Fibroblast of skin of right biceps (primary cell): ENCODE measurements at regions not wholly inside any gene's neighbourhood (a gene's known extent, or its start where the extent isn't known, plus 50 kb on each side); places are given as distances from the start of the nearest gene placed in this dataset.

Experiments used
- DNase-seq: peaks from one replicate; pipeline ENCODE4 v3.0.0-alpha.2; 2013

DNA sequence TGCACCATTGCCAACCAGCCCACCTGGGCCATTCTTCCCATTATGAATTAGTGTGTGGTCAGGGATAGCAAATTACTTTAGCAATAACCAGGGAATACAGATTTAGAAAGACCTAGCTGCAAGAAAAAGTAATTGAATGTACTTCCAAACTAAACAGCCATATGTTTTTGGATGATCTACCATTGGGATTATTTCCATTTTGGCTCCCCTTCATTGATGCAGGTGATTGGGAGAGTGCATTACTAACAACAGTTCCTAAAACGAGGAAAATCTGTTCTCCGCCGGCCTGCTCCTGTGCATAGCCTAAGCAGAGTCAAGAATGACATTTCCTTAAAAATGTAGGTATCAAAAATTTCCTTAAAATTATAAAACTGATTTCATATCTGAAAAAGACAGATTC, 58.5 kb downstream of the MAIP1 start:
- DNase-seq: no peak

DNA sequence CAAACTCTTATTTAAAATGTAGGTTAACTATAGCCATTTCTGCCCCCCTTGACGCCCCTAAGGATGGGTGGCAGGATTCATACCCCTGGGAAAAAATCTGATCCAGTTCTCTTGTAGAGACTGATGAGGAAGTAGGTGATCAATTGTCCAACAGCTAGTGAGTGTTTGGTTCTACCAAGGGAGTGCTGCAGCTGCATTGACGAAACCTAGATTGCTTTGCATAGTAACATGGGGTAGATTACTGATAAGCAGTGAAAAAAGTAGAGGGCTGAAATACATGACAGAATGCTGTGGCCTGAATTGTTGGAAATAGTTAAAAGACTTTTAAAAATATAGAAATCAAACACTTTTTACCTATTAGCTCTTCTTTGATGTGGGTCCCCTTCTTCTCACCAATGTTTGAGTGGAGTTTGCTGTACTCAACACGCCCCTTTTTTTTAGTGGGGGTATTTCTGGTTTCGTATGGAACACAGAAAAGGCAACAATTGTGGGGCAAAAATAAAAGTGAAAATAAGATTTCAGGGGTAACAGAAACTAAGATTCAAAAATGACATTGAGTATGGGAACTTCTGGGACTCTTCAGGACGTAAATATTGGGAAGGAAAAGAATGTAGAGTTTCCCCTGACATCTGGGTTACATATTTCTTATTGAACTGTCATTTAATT, 66.2 kb downstream of the MAIP1 start:
- no peak for DNase-seq

DNA sequence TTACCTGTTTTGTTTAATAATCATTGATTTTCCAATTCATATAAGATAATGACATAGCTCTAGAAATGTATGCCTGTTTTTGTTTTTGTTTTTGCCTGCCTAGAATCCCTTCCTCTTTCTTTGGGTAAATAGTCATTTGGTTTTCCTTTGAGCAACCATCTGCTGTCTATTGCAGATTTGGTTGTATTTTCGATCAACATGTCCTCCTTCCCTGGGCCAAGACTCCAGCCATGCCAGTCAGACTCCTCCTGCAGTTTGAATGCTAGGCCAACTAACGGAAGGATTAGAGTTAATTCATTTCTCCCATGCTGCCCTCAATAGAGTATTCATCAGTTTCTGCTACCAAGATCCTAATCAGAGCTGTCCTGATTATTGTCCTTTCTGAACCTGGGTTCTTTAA, 67.1 kb downstream of the MAIP1 start:
- no peak for DNase-seq

DNA sequence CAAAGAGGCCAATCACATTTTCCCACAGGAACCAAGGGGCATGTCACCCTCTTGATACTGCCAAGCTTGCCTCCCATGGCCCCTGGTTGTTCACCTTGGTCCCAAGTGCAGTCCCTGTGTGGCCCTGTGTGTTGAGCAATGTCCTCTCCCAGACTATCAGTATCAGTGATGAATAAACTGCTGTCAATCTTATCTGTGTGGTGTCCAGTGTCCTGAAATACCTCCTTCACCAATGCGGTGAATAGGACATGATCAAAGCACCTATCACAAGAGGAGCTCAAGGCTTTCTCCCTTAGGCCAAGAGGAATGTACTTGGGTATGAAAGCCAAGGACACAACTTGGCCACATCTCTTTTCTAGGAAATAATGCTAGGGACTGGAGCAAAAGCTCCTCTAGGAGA, 68.2 kb downstream of the MAIP1 start:
- no peak for DNase-seq

DNA sequence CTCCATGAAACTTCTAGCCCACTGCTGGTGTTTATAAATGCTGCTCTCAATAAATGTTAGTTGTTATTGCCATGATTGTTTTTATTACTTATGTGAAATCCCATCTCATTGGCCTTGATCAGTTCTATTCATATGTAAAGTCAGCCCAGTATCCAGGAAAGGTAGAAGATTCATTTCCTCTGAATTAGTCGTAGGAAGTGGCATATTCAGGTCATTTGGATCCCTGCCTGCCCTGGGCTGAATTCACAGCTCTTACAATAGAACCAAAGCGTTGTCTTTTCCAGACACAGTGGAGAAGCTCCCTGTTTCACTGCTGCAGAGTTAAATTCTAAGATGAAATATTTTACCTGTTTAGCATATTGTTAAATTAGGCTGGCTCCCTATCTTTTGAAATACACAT, 70.3 kb downstream of the MAIP1 start:
- peak; percentile 38 for DNase-seq

DNA sequence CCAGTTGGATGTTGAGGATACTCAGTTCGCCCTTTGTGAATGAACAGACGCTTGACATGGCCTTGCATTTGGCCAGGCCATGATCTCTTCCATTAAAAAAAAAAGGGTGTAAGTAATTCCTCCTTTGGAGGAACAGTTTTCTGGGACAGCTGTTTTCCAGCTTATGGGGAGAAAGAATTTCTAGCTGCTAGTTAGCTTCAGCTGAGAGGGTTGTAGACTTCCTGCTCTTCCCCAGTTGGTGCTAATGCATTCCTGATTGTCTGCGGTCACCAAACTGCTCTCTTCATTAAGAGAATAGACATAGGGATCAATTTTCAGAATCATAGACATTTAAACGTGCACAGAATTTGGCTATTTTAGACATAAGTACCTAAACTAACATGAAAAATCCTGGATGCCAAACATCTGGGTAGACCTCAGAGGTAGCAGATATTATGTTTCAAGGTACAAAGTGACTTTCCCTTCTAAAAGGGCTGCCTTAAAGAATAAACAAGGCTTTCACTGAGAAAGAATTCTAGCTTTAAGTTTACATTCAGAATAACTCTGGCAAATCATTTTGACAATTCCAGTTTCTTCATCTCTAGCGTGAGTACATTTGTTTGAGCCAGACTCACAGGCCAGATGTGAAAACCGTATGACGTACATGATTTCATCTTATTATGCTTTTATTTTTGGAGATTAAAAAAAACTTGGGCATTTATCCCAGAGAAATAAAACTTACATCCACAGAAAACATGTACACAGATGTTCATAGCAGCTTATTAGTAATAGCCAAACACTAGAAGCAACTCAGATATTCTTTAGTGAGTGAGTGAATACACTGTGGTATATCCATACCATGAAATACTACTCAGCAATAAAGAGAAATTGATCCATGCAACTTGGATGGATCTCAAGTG, 71.2 kb downstream of the MAIP1 start:
- DNase-seq: peak; percentile 57

DNA sequence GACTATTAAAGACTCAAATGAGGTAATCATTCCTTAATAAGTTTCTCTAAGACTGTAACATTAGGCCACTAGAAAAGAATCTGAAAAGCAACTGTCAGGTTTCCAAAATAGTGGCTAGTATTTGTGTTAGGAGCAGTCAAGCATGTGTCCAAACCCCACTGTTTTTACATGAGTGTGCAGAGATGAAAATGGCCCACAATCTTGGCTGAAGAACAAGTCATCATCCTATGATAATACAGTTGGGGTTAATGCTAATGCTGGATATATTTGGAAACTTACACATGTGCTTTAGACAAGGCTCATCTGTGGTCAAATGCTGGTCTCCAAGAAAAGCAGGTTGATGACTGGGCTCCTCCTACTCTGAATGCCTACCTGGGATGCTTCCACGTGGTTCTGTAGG, 73.6 kb downstream of the MAIP1 start:
- DNase-seq: no peak

DNA sequence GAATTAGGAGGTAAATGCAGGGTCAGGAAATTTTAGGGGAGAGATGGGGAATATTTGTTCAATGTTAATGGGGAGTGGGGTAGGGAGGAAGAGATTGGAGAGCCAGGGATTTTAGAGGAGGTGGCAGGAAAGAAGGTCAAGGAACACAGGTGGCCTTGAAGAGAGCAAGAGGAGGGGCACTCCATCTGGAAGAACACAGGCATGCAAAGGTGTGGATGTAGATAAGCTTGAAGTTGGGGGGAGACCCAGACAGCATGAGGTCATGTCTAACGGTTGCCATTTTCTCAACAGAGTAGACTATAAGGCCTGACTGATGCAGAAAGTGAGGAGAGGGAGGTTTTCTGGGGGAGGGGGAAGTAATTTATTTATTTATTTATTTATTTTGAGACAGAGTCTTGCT, 77.5 kb downstream of the MAIP1 start:
- no peak for DNase-seq

DNA sequence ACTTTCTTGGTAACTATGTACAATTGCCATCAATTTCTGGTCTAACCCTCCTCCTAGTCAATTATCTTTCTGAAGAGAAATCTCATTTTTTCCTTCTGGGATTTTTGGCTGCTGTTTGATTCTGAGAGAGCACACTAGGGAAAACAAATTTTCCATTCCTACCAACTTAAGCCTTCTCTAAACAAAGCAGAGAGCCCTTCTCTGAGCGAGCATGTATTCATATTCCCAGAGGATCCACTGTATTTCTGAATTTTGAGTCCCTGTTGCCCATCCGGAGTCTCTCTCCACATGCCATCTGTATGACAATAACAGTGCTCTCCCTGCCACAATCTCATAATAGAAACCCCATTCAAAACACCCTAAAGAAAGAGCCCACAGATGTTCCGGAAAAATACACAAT, 78.5 kb downstream of the MAIP1 start:
- DNase-seq: no peak

DNA sequence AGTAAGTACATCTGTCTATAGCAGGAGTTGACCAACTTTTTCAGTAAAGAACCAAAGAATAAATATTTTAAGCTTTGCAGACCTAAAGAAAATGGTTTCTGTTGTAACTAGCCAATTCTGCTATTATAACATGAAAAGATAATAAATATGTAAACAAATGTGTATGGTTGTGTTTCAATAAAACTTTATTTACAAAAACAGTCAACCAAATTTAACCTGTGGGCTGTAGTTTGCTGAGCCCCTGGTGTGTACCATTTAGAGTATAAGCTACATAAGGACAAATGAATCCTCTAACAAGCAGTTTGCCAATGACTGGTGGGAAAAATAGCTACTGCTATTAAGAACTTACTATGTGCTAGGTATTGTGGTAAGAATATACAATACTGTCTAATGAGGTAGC, 79.4 kb downstream of the MAIP1 start:
- no peak for DNase-seq

DNA sequence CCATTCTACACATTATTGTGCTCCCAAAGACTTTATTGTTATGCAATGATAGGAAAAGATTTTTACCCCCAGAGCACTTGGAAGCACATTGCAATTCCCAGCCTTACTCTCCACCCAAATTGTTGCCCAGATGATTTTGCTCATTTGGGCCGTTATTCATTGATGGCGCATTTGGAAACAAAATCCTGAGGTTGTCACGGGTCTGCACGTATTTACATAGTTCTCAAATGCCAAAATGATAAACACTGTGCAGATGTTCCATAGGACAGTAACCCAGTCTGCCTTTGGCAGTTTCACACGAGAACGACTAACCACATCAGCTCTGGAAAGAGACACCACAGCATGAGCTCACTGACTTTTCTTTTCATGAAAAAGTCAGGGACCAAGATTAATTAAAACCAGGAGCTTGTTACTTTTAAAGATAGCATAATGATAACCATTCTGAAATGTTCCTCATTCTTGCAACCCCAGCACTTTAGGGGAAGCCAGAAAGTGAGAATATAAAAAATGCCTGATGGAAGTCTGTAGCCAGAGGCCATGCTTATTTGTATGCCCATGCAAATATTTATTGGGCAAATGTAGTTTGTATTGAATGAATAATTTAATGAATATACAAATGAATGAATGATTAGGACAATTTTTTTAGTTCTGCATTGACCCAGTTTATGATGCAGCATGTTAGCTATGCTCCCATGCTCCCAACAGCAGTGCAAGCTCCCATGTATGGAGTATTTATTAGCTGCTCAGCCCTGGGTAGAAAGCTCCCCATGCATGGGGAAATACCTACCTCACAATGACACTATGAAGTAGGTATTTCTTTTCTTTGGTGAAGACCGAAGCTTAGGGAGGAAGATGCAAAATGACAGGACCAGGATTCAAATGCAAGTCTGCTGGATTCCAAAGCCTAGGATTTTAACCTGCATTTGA, 84.6 kb downstream of the MAIP1 start:
- DNase-seq: peak; percentile 91

DNA sequence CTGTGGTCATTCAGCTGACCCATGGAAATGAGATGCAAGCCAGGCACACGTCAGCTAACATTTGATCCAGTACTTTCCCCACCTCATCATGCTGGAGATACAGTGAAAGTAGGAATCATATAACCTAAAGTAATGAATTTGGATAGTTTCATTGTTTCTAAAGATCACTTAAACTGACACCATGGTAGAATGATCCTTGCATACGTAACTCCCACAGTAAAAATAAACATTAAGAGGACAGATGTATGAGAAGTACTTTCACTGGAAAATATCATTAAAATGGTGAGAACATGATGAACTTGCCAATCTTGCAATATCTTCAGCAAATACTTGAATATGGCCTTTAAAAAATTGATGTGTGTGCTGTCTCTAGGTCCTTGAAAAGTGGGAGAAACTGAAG, 85.4 kb downstream of the MAIP1 start:
- no peak for DNase-seq

DNA sequence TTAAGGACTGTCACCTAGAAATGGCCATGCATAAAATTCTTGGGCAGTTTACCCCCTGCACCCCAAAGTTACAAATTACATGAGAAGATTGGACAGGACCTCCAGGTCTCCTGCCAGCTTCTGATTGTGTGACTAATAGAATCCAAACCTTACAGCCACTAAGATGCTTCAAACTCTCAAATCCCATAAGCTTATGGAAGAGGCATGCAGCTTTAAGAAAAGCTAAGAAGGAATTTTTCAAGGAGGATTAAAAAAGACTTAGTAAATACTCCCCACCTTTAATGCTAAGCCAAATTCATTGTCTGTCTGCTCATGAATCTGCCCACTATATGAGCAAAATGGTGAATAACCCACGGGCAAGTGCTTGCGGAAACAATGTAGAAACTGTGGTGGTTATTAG, 86.3 kb downstream of the MAIP1 start:
- no peak for DNase-seq

DNA sequence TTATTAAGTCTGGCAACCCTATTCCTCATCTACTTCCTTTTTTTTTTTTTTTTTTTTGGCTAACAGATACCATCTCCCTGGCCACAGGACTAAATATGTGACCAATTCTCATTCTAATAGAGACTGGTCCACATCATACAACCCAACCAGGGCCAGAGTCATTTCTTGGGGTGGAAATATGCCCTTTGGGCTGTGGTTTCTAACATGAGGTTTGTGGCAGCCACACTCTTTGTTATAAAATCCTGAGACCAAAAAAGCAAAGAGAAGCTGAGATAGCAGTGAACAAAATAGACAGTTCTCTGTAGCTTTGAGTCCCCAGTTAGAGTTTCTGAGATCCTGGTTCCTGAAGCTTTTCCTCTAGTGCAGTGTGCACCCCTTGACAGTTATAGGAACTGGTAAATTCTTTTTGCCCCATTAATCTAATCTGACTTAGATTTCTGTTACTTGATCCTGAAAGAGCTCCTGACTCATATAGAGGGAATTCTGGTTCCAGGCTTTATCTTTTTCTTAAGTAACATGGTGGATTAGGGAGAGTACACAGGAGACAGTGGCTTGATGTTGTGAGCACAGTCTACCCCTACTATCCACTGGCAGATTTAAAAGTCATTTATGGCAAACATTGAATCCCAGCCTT, 86.8 kb downstream of the MAIP1 start:
- peak; percentile 80 for DNase-seq

DNA sequence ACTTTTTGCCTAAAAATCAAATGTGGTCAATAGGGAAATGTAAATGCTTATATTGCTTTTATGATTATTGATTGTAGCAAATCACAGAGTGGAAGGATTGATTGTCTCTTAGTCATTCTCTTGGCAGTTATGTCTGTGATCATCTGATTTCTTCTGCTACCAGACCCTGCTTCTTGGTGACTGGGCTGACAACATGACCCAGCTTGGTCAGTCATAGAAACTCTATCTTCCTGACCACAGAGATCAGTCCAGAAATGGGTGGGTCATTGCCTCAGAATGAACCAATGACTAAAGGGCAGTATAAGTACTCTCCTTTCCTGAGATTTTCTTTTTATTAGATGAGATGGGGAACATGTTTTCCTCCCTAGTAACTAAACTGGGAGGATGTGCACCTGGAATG, 87.6 kb downstream of the MAIP1 start:
- peak; percentile 38 for DNase-seq

DNA sequence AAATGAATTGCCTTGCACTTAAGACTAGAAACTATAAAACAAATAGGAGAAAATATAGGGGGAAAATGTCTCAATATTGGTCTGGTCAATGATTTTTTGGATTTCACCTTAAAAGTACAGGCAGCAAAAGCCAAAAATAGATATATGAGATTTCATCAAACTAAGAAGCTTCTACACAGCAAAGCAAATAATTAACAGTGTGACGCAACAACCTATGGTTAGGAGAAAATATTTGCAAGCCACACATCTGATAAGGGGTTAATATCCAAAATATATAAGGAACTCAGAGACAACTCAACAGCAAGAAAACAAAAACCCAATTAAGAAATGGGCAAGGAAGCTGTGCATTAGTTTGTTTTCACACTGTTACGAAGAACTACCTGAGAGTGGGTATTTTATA, 89.1 kb downstream of the MAIP1 start:
- DNase-seq: no peak

DNA sequence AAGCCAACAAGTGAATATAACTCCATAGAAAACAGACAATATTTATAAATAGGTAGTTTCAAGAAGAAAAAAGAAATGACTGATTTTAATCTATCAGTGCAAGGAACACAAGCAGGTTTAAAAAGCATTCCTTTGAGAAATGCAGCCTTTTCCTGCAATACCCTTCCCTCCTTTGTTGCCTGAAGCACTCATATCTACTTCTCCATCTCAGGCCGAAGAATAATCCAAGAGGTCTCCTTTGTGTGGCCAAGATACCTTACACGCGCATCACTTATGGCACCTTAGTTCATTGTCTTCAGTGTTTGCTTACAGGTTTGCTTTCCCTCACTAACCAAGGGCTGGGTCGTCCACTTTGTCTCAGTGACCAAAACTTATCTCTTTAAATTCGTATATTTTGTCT, 93.0 kb downstream of the MAIP1 start:
- no peak for DNase-seq

DNA sequence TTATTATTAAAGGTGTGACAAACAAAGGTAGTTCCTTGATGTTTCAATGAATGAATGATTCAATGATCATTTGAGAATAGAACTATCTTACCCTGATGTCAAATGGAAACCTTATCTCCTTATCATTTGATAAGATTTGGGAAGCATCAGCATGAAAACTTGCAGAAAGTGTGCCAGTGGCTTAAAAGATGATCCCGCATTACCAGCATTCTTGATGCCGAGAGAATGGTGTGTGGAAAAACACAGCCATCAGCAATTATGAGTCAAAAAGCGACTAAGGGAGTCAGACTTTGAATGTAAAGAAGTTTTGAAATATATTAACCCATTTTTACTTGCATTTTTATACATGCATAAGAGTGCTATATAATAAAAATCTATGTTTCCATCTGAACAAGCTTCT, 93.7 kb downstream of the MAIP1 start:
- DNase-seq: no peak

DNA sequence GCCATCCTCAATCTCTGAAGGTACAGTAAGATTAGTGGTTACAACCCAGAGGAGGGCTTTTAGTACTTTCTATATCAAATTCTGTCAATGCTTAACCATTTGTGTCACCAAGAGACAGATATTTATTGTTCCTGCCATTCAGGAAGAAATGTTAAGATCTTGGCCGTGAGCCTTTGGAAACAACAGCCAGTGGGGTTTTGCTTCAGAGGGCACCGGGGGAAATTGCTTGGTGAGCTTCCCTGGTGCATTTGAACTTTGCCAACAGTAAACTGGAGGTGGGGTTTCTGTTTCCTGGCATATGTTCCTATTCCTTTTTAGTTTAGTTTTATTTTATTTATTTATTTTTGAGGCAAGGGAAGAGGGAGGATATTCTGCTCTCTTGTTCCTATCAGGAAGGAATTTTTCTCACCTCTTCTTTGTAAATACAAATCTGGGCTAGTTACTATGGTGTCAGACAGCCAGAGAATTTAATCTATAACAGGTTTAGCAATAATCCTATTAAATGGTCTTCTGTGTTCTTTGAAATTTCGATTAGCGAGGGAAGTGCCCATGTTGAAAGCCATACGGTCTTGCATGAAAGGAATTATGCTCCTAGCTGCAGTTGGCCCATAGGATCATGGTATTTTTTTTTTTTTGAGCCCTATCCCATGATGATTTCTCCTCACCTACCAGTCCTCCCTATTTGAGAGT, 95.7 kb downstream of the MAIP1 start:
- no peak for DNase-seq

DNA sequence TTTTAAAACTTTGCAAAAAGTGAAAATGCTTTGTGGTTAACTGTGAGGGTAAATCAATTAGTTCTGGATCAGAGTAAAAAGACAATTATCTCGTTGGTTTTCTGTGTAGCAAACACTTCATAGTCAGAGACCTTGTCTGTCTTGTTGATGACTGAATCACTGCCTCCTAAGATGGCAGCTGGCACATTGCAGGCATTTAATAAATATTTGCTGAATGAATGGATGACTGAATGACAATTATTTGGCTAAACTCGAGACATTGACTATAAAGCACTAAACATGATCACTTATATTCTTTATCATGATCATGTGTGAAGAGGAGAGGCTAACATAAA, 96.2 kb downstream of the MAIP1 start:
- DNase-seq: no peak

DNA sequence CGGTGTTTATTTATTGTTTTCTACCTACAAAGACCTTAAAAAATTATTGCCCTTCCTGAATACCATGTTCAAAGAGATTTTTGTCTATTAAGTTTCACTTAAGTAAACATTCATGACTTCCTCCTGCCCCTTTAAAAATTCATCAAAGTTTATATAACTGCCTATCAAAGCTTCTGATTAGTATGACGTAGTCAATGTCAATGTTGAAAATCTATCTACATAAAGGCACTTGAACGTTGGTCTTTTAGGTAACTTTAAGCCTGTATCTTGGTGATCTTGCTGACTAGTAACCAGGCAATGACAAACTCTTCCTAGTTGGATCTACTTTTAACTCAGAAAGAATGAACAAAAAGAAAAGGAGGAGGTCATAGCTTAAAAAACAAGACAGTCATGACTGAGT, 97.2 kb downstream of the MAIP1 start:
- DNase-seq: no peak

DNA sequence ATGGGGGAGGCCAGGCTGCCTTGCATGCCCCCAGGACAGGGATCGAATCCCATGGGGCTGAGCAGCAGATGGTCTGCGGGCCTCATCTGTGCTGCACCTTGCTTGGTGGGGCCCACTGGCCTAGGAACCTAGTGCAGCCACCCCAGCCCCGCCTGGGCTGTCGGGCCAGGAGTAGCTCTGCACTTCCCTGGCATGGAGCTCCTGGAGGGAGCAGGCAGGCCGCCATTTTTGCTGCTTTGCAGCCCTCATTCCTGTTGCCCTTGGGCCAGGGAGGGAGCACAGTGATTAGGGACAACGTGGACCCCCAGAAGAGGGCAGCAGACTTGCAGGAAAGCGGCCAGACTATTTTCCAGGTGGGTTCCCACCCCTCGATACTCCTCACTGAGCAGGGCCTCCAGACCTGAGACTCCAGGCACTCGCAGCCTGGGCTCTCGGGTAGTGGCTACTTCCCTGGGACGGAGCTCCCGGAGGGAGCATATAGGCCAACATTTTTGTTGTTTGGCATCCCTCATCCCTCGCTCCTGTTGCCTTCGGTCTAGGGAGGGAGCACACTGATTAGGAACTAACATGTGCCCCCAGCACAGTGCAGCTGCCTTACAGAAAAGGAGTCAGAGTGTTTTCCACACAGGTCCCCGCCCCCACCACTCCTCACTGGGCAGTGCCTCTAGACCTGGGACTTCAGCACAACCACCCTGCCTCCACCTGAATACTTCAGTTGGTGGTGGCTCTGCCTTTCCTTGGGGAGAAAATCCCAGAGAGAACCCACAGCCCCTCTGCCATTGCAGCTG, 99.5 kb downstream of the MAIP1 start:
- DNase-seq: no peak
